RWPE1 (cell line): ENCODE measurements at regions not wholly inside any gene's neighbourhood (a gene's known extent, or its start where the extent isn't known, plus 50 kb on each side); places are given as distances from the start of the nearest gene placed in this dataset.

ENCODE experiments used
- CTCF ChIA-PET: fragments of 350-600 bp; sonication (Branson Sonifier 250); formaldehyde crosslinking; extraction: SDS; loops from one replicate; lab custom pipeline; 2021; lab: Yijun Ruan, JAX
- POLR2A ChIA-PET: fragments of 400-600 bp; formaldehyde crosslinking; extraction: SDS; loops from one replicate; lab custom pipeline; 2020; ENCODE audit warnings: antibody characterized with exemption; ENCODE audit not compliant: low non-redundant PET; lab: Yijun Ruan, JAX
- DNase-seq: peaks from one replicate; pipeline ENCODE4 v3.0.0; 2012; ENCODE audit warnings: low spot score
- H3K27ac ChIP-seq: fragments of 450-650 bp; 2 replicates; pipeline ENCODE4 v1.5.1; 2017
- TF ChIP-seq, protein P1 (sequence below): fragments of 450-650 bp; conservative IDR thresholded peaks from 2 replicates; pipeline ENCODE4 v1.5.1; 2017; ENCODE audit warnings: low read depth, mild to moderate bottlenecking

DNA sequence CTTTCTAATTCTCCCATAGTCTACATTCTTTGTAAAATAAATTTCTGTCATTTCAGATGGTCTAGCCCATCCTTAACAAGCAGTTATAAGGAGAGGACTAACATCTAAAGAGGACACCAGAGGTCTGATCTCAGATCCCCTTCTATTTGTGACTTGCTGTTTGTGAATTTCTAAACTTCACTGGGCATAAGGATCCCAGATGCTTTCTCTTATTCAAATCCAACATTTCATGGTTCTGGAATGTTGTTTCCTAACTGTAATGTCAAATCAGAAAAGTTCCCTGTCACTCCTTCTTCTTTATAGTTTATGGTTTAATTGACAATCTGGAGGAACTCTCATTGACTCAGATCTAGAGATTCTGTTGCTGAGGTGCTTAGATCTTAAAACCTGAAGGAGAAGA is 430.2 kb downstream of the MEIS1 start:
- ChIA-PET CTCF (no interaction called here), POLR2A (no interaction called here)

DNA sequence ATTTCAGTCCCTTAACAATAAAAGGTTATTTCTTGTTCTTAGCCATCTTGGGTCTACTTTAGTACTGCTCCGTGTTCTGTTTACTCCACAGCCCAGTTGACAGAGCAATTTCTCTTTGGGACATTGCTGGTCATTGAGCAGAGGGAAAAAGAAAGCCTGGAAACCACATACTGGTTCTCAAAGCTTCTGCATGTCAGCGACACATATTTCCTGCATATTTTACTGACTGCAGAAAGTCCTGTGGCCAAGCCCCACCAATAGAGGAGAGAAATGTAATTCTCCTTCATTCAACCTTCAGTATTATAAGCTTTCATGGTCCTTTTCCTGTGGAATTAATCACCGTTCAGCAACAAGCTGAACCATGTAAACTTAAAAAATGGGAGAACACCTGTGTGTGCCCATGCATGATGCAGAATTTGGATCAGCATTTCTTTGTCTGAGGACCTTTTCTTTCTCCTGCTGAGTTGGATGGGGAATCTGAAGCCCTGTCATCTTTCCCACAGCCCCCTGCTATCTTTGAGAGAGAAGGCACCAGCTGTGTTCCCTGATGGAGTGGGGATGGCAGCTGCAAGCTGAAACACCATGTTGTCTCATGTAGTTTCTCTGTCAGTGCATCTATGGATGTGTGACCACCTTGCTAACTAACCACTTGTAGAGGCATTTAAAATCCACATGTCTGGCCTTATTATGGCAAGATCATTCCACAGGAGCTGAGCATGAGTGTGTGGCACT is 431.6 kb downstream of the MEIS1 start:
- no peak for DNase-seq
- ChIA-PET CTCF (no interaction called here), POLR2A (no interaction called here)
- H3K27ac ChIP-seq: no peak overlapping the region
- TF ChIP-seq, protein P1, sequence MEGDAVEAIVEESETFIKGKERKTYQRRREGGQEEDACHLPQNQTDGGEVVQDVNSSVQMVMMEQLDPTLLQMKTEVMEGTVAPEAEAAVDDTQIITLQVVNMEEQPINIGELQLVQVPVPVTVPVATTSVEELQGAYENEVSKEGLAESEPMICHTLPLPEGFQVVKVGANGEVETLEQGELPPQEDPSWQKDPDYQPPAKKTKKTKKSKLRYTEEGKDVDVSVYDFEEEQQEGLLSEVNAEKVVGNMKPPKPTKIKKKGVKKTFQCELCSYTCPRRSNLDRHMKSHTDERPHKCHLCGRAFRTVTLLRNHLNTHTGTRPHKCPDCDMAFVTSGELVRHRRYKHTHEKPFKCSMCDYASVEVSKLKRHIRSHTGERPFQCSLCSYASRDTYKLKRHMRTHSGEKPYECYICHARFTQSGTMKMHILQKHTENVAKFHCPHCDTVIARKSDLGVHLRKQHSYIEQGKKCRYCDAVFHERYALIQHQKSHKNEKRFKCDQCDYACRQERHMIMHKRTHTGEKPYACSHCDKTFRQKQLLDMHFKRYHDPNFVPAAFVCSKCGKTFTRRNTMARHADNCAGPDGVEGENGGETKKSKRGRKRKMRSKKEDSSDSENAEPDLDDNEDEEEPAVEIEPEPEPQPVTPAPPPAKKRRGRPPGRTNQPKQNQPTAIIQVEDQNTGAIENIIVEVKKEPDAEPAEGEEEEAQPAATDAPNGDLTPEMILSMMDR: no peak

More for the DNA sequence above, 430.2 kb downstream of the MEIS1 start:
- TF ChIP-seq, protein P1: no peak
- no peak for DNase-seq
- H3K27ac ChIP-seq: no peak overlapping the region

DNA sequence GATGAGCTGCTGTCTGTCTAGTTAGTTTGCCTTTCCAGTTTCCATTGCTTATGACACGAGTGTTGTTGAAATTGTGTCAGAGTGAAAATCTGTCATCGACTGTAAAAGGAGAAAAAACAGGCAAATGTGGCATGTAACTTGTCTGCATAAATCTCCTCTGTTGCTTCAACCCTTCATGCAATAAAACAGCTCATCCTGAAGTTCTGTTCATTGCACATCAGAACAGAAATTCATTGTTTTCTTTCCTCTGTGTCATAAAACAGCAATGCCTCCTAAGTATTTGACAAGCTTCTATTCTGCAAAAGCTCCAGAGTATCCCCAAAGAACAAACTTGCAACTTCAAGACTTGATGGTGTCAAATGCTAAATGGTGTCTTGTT is 432.1 kb downstream of the MEIS1 start:
- CTCF ChIA-PET: no interaction called here
- H3K27ac ChIP-seq: no peak overlapping the region
- TF ChIP-seq, protein P1: no peak
- no peak for DNase-seq
- POLR2A ChIA-PET: no interaction called here

DNA sequence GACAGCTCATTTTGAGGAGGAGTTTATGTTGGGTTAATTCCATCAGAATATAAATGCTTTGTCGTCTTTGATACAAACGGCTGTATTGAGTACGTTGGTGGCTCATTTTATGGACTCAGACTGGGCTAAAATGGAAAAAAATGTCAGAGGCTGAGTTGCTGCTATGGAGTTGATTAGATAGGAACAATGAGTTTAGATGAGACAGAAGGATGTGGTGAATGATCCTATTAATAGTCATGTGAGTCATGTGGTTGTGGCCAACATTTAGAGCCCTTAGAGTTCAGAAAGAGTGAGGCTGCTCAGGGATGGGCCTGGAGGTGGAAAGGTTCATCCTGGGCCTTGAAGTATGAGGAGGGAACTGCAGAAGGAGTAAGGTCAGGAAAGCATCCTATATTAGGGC is 434.2 kb downstream of the MEIS1 start:
- POLR2A ChIA-PET: no interaction called here
- CTCF ChIA-PET: no interaction called here
- DNase-seq: peak; percentile 79
- TF ChIP-seq, protein P1: no peak
- no peak overlapping the region; the same call in 1 of the 2 replicates for H3K27ac ChIP-seq

DNA sequence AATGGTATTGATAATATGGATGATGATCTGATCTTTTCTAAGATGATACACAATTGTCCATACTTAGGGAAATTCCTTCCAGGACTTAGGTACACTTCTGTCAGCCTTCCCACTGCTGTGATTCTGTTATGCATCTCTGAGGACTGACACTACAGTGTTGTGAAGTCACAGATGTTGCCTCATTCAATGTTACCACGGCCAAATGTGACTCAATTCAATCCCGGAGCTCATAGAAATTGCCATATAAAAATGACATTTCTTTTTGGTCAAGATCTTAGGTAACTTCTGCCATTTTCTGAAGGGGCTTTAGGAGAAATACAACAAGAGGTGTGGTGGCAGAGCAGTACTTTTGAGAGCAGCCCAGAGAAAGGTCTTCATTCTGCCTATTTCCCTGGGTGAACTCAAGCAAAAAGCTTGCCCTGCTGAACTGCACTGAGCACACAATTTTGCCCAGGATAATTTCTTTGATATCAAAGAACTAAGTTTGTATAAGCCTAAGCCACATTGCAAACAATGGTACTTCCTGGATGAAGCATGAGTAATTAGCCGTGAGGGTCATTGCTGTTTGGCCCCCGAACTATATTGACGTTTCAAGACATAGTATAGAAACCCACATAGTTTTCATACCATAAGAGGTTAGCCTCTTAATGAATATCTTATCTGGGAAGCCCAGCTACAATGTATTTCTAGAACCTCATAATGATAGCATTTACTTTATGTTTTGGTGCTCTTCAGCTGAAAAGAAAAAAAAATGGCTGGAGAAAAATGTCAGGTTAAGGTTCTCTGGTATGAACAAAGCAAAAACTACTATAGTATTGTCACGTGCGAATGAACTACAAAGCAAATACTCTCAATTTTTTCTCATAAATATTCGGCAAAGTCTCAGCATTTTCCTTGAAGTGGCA is 437.4 kb downstream of the MEIS1 start:
- H3K27ac ChIP-seq: no peak overlapping the region
- ChIA-PET POLR2A (no interaction called here), CTCF (no interaction called here)
- TF ChIP-seq, protein P1: no peak
- no peak for DNase-seq

DNA sequence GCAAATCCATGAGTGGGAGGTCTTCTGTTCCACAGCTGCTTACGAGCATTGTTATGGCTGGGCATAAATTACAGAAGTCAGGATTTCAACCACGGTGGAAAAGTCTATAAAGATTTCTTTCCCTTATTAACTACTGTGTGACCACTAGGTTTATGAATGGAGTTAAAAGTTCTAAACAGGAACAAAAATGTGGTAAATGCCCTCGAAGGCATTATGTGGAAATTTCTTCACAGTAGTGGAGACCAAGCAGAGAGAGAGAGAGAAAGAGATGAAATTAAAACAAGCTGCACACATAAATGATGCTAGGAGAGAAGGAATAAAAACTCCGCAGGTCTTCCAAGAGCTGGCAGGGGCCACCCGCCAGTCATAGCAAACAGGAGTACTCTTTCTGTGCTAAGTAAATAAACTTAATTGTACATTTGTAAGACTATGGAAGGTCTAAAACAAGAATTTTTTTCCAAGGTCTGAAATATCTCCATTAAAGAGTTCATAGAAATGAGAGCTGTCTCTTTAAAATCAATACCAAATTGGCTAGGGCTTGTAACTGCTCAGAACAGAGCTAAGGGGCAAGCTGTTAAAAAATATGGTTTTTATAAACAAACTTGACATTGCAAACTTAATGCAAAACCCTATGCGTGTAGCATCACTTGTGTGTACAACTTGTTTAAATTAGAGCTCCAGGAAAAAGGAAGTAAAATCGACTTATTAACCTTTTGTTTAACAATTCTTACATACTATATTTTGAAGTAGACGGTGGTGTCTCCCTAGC is 438.2 kb downstream of the MEIS1 start:
- no peak for DNase-seq
- no peak overlapping the region for H3K27ac ChIP-seq
- POLR2A ChIA-PET: no interaction called here
- TF ChIP-seq, protein P1: no peak
- CTCF ChIA-PET: interaction anchor here (0.6 kb wide), 1 partner anchor 249 kb away, joined by 3 read pairs; no protein-coding TSS in a partner anchor
